ENCODE measurements at regions not wholly inside any gene's neighbourhood (a gene's known extent, or its start where the extent isn't known, plus 50 kb on each side); places are given as distances from the start of the nearest gene placed in this dataset.

GRCh38 chr5:40385544-40385943 lies 294.2 kb upstream of the PTGER4 start:
- no peak for DNase-seq (ENCODE audit: low read depth)

GRCh38 chr5:40384782-40385390 lies 294.8 kb upstream of the PTGER4 start:
- no peak for DNase-seq (ENCODE audit: low read depth)

- peak; percentile 25 for DNase-seq (ENCODE audit: low read depth)
Observed at GRCh38 chr5:40383749-40384651, 295.7 kb upstream of the PTGER4 start.

GRCh38 chr5:40381676-40382363 lies 297.9 kb upstream of the PTGER4 start:
- no peak for DNase-seq (ENCODE audit: low read depth)

GRCh38 chr5:40381016-40381415 lies 298.7 kb upstream of the PTGER4 start:
- no peak for DNase-seq (ENCODE audit: low read depth)

- DNase-seq (ENCODE audit: low read depth) = no peak
Observed at GRCh38 chr5:40378396-40379177, 301.1 kb upstream of the PTGER4 start.

- DNase-seq (ENCODE audit: low read depth) = no peak
Observed at GRCh38 chr5:40376566-40376965, 303.1 kb upstream of the PTGER4 start.

GRCh38 chr5:40374853-40375252 lies 304.9 kb upstream of the PTGER4 start:
- no peak for DNase-seq (ENCODE audit: low read depth)

- DNase-seq (ENCODE audit: low read depth) = no peak
Observed at GRCh38 chr5:40368200-40368599, 311.5 kb upstream of the PTGER4 start.

GRCh38 chr5:40367255-40367654 lies 312.5 kb upstream of the PTGER4 start:
- DNase-seq (ENCODE audit: low read depth) = no peak

- no peak for DNase-seq (ENCODE audit: low read depth)
Observed at GRCh38 chr5:40365342-40366330, 314.1 kb upstream of the PTGER4 start.

GRCh38 chr5:40364441-40364840 lies 315.3 kb upstream of the PTGER4 start:
- DNase-seq (ENCODE audit: low read depth) = no peak

GRCh38 chr5:40361378-40361777 lies 318.3 kb upstream of the PTGER4 start:
- DNase-seq (ENCODE audit: low read depth) = no peak

GRCh38 chr5:40360685-40361084 lies 319.0 kb upstream of the PTGER4 start:
- no peak for DNase-seq (ENCODE audit: low read depth)

GRCh38 chr5:40359832-40360231 lies 319.9 kb upstream of the PTGER4 start:
- DNase-seq (ENCODE audit: low read depth) = no peak

- DNase-seq (ENCODE audit: low read depth) = no peak
Observed at GRCh38 chr5:40359093-40359492, 320.6 kb upstream of the PTGER4 start.

GRCh38 chr5:40356248-40356647 lies 323.5 kb upstream of the PTGER4 start:
- no peak for DNase-seq (ENCODE audit: low read depth)

- no peak for DNase-seq (ENCODE audit: low read depth)
Observed at GRCh38 chr5:40355846-40356245, 323.9 kb upstream of the PTGER4 start.

GRCh38 chr5:40355181-40355580 lies 324.5 kb upstream of the PTGER4 start:
- no peak for DNase-seq (ENCODE audit: low read depth)

- no peak for DNase-seq (ENCODE audit: low read depth)
Observed at GRCh38 chr5:40354171-40354570, 325.5 kb upstream of the PTGER4 start.

- DNase-seq (ENCODE audit: low read depth) = no peak
Observed at GRCh38 chr5:40353442-40353841, 326.3 kb upstream of the PTGER4 start.

All from GM04504 (cell line).